Stimulated activated CD8-positive, alpha-beta memory T cell treated with anti-CD3 and anti-CD28 coated beads, Interleukin-4, amount 100 ng/mL, for 48 hours (primary cell): ENCODE measurements at regions not wholly inside any gene's neighbourhood (a gene's known extent, or its start where the extent isn't known, plus 50 kb on each side); places are given as distances from the start of the nearest gene placed in this dataset.
"Not testable (repeated sequence)": the region's sequence is repeated elsewhere in the genome, so short reads cannot be mapped to it uniquely, and the experiment has no call there.

Source experiments
- DNase-seq: peaks from one replicate; pipeline ENCODE4 v3.0.0-alpha.2; 2020

- no peak for DNase-seq
Measured at GRCh38 chr10:36759141-36759805, 366.1 kb upstream of the ANKRD30A start.

GRCh38 chr10:36748128-36748871 is 377.1 kb upstream of the ANKRD30A start:
- no peak for DNase-seq

GRCh38 chr10:36739884-36740445 is 385.4 kb upstream of the ANKRD30A start:
- no peak for DNase-seq

- no peak for DNase-seq
Measured at GRCh38 chr10:36738738-36739431, 386.5 kb upstream of the ANKRD30A start.

GRCh38 chr10:36736311-36736710 is 389.1 kb upstream of the ANKRD30A start:
- DNase-seq = no peak

GRCh38 chr10:36734590-36734989 is 390.8 kb upstream of the ANKRD30A start:
- not testable (repeated sequence) for DNase-seq

GRCh38 chr10:36730316-36730715 is 395.1 kb upstream of the ANKRD30A start:
- DNase-seq = no peak

GRCh38 chr10:36728626-36729025 is 396.8 kb upstream of the ANKRD30A start:
- no peak for DNase-seq

- DNase-seq = no peak
Measured at GRCh38 chr10:36725581-36726520, 399.5 kb upstream of the ANKRD30A start.

GRCh38 chr10:36722777-36723176 is 402.6 kb upstream of the ANKRD30A start:
- no peak for DNase-seq

- no peak for DNase-seq
Measured at GRCh38 chr10:36721871-36722270, 403.5 kb upstream of the ANKRD30A start.

- DNase-seq = no peak
Measured at GRCh38 chr10:36720895-36721294, 404.5 kb upstream of the ANKRD30A start.

- DNase-seq = no peak
Measured at GRCh38 chr10:36717118-36717517, 408.3 kb upstream of the ANKRD30A start.

- no peak for DNase-seq
Measured at GRCh38 chr10:36716291-36716690, 409.1 kb upstream of the ANKRD30A start.

GRCh38 chr10:36712695-36713094 is 412.7 kb upstream of the ANKRD30A start:
- DNase-seq = no peak

GRCh38 chr10:36711361-36711760 is 414.0 kb upstream of the ANKRD30A start:
- no peak for DNase-seq

- no peak for DNase-seq
Measured at GRCh38 chr10:36704124-36704523, 421.3 kb upstream of the ANKRD30A start.

- no peak for DNase-seq
Measured at GRCh38 chr10:36703179-36703578, 422.2 kb upstream of the ANKRD30A start.

- no peak for DNase-seq
Measured at GRCh38 chr10:36700123-36700522, 425.3 kb upstream of the ANKRD30A start.

GRCh38 chr10:36692759-36693158 is 432.6 kb upstream of the ANKRD30A start:
- DNase-seq = no peak

GRCh38 chr10:36688717-36689116 is 436.7 kb upstream of the ANKRD30A start:
- DNase-seq = no peak

- DNase-seq = no peak
Measured at GRCh38 chr10:36683421-36683820, 442.0 kb upstream of the ANKRD30A start.
